NCI-H1092 treated with DMSO at 0.1 percent for 48 hours (cell line): ENCODE measurements at regions not wholly inside any gene's neighbourhood (a gene's known extent, or its start where the extent isn't known, plus 50 kb on each side); places are given as distances from the start of the nearest gene placed in this dataset.
"Not testable (repeated sequence)": the region's sequence is repeated elsewhere in the genome, so short reads cannot be mapped to it uniquely, and the experiment has no call there.

Experiments
- DNase-seq: peaks from one replicate; lab custom pipeline; 2025; lab: John Stamatoyannopoulos, UW

DNA sequence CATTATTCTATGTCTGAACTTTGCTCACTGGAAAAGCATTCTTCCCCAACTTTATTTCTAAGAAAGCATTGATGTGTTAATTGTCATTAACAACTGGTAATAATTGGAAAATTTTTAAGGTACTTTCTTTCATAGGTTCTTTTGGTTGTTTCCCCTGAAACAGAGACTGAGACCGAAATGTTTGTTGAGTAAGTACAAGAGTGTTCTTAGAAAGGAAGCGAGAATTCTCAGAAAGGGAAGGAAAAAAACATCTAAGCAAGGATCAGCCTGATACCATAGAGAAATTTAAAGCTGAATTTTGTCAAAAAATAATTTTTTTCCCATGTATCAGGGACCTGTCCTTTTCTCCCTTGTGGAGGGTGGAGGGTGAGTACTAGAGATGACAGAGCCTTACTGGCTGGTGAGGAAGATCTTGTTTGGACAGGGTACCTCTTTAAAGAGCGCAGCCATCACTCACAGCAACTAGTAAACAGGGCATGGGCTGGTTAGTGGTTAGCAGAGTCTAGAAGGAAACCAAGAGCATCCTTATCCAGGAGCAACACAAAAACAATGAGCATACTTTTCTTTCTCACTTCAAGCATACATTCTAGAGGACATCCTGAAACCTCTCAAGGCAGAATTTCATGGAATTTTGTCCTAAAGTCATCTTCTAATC, 898.5 kb downstream of the DNAH5 start:
- DNase-seq = no peak

DNA sequence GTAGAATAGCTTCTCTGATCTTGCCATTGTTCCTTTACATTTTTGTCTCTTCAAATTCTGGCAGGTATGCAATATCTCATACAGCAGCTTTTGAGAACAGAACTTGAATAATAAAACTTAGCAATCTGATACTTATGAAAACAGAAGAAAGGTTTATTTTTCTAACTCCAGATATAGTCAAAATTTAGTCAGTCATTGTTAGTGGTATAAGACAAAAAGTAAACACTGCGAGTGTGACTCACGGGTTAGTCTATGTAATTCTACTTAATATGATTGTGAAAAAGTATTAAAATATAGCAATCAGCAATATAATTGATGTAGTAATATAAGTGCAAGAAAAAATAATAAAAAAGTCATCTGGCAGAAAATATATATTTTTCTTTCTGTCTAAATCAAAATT, 910.4 kb downstream of the DNAH5 start:
- DNase-seq = no peak

DNA sequence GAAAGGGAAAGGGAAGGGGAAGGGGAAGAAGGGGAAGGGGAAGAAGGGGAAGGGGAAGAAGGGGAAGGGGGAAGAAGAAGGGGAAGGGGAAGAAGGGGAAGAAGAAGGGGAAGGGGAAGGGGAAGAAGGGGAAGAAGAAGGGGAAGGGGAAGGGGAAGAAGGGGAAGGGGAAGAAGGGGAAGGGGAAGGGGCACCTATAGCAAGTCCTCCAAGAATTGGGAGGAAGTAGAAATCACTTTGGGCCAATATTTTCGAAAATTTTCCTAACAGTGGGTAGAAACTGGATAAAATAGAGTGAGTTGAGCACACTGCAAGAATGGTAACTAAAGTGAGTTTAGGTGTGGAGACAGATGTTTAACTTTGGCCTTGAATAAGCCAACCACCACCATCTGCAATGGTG, 915.3 kb downstream of the DNAH5 start:
- DNase-seq = no peak

GRCh38 chr5:13027874-13028273, 916.6 kb downstream of the DNAH5 start:
- no peak for DNase-seq

DNA sequence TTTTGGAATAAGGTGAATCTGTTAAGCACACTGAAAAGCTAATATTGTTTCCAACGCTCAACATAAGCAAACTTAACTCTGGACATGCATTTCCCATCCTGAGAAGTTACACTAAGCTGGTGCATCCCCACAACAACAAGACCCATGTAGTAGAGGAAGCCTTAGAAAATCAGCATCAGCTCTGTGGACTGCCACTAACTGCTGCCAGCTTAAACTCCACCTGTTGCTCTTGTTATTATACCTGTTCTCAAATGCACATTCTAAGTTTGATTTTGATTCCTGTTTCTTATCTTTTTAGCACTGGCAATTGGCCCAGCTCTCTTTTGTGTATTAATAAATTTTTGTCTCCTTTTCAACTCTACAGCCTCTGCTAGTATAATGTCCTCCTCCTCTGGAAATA, 924.8 kb downstream of the DNAH5 start:
- DNase-seq = no peak

GRCh38 chr5:13003457-13003856, 941.0 kb downstream of the DNAH5 start:
- no peak for DNase-seq

GRCh38 chr5:12999667-13000066, 944.8 kb downstream of the DNAH5 start:
- DNase-seq = no peak

GRCh38 chr5:12985142-12985541, 959.3 kb downstream of the DNAH5 start:
- no peak for DNase-seq

DNA sequence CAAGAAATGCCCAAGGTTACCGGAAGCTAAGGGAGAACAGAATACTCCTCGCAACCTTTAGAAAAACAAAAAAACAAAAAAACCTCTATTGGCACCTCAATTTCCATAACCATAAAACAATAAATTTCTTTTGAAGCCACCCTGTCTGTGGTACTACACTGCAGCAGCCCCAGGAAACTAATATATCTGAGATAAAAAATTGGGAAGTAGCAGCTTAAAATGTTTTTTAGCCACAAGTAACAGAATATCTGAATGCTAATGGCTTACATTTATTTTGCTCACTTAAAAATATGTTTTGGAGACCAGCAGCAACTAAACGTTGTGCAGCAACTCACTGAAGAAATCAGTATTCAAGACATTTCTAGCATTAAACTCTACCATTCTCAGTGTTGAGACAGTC, 969.6 kb downstream of the DNAH5 start:
- DNase-seq = no peak

GRCh38 chr5:12965804-12966203, 978.7 kb downstream of the DNAH5 start:
- no peak for DNase-seq

- DNase-seq = no peak
Measured at GRCh38 chr5:12959713-12960112, 984.8 kb downstream of the DNAH5 start.

DNA sequence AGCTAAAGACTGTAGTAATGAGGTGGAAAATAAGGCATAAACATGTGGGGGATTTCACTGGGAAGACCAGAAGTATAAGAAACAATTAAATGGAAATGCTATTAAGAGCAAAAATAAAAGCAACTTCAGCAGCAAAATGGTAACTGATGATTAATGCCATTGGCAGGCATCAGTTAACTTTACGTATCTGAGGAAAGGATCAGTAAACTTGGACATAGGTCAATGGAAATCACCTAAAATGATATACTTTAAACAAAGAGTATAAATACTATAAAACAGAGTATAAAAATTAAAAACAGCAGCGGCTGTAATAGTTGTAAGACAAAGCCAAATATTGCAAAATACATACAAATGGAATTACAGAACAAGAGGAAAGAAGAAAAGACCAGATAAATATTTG, 992.1 kb downstream of the DNAH5 start:
- no peak for DNase-seq

DNA sequence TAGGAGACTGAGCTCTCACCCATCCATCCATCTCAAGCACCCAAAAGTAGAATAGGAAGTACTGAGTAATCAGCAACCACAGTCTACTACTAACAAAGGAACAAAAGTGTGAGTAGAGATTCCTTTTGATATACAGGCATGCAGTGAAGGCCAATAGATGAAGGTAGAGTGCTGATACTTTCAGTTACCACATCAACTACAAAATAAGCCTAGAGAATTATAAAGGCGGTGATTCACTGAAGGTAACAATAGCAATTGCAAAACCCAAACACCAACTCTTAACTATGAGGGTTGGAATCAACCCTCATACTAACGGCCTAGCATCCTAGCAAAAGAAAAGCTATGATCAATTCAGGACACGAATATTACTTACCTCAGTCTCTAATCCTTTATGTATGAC, 992.6 kb downstream of the DNAH5 start:
- DNase-seq = no peak

GRCh38 chr5:12947379-12947778, 997.1 kb downstream of the DNAH5 start:
- no peak for DNase-seq

GRCh38 chr5:12945477-12945876, 999.0 kb downstream of the DNAH5 start:
- not testable (repeated sequence) for DNase-seq

DNA sequence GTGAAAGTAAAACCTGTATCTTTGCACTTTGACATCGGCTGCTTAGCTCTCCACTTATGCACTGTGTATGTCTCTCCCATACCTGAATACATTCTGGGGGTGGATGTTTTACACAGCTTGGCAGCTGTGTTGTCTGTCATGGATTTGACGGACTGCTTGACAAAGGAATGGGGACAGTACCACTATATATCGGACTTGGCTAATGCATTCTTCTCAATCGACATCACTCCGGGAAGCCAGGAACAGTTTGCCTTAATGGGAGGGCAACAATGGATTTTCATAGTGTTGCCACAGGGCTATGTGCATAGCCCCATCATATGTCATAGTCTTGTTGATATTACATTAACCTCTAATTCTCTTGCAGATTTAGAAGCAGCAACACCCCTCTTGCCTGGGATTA, 1008.3 kb downstream of the DNAH5 start:
- DNase-seq = no peak

DNA sequence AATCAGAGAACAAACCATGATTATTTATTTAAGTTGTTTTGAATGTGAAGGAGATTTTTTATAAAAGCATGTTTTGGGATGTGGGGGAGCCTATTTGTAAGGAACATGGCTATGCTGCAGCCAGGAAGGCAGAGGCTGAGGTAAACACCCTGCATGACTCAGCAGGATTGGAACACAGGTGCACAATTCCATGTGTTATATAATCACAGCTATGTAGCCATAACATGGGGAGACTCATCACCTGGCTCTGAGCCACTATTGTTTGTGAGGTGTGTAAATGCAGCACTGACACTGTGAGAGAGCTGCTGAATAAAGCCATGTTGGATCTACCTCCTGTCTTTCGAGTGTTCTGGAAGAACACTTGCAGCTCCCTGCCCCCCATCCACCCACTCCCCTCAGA, 1009.8 kb downstream of the DNAH5 start:
- no peak for DNase-seq

- no peak for DNase-seq
Measured at GRCh38 chr5:12920527-12920926, 1016.3 kb upstream of the CTNND2 start.

- no peak for DNase-seq
Measured at GRCh38 chr5:12911156-12911555, 1006.9 kb upstream of the CTNND2 start.

DNA sequence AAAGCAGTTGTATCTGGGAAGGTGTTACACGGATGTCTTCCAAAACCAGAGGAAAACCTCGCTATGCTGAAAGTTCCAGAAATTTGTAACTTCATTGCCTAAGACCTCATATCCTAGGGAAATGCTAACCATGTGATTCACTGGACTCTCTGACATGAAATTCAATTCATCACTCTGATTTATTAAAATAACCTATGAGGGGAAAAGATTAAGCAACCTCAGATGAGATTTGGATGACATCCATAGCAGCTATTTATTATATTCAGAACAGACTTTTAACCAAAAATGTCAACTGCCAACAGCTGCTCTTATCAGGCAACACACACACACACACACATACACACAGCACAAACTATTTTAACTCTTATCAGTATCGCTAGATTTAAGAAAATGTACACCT, 1006.4 kb upstream of the CTNND2 start:
- no peak for DNase-seq

- no peak for DNase-seq
Measured at GRCh38 chr5:12902611-12903010, 998.4 kb upstream of the CTNND2 start.

- no peak for DNase-seq
Measured at GRCh38 chr5:12901696-12902095, 997.5 kb upstream of the CTNND2 start.

- no peak for DNase-seq
Measured at GRCh38 chr5:12896086-12896485, 991.8 kb upstream of the CTNND2 start.

DNA sequence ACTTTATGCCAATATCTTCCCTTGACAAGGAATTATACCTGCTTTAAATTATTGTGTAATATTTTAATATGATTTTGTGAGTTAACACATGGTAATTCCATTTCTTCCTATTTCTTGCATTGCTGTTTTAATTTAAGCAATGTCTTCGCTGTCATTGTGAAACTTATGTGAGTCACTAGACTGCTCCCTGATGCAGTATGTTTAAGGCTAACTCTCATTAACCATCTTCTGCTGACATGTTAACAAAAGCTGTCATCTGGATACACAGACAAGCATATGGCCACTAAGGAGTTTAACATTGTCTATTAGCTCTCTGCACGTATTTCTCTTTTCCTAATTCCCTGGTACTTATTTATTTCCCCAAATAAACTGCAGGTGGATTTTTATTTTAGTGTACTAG, 980.8 kb upstream of the CTNND2 start:
- no peak for DNase-seq

DNA sequence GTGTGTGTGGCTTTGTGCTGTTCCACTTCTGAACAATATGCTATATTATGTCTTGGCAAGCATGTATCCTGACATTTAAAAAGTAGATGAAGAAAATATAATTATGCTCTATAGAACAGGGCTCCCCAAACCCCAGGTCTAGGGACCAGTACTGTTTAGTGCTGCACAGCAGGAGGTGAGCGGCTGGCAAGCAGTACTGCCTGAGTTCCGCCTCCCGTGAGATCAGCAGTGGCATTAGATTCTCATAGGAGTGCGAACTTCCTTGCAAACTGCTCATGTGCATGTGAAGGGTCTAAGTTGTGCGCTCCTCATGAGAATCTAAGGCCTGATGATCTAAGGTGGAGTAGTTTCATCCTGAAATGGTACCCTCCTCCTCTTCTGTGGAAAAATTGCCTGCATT, 979.1 kb upstream of the CTNND2 start:
- no peak for DNase-seq
